ENCODE measurements at regions not wholly inside any gene's neighbourhood (a gene's known extent, or its start where the extent isn't known, plus 50 kb on each side); places are given as distances from the start of the nearest gene placed in this dataset.

- TF ChIP-seq POLR2A (IDR thresholded peaks at IDR 0.05) (no peak), CTCF (IDR thresholded peaks at IDR 0.05) (no peak)
- WGBS, 4 donors, result 66 to 87% (median 77%) methylated on average over 2 of the region's 2 CpGs
- Histone ChIP-seq H3K27me3 (no peaks in the 10 kb centered on the region), H3K9me3 (replicated peaks in 1 of 3) (no peaks in the 10 kb centered on the region), H3K4me1 (replicated peaks in 1 of 2) (no peaks in the 10 kb centered on the region), H3K27ac (no peak overlapping the region), H3K36me3 (replicated peaks in 1 of 2) (no peaks in the 10 kb centered on the region), H3K4me3 (no peak overlapping the region)
- intact Hi-C loops (cut with DNase I), result no loop called here
- no peak for DNase-seq
These were observed 542.7 kb upstream of the NR3C2 start for GRCh38 chr4:148984951-148985350.

- Histone ChIP-seq H3K27ac (no peak overlapping the region), H3K4me3 (no peak overlapping the region), H3K27me3 (no peaks in the 10 kb centered on the region), H3K4me1 (replicated peaks in 1 of 2) (no peaks in the 10 kb centered on the region), H3K36me3 (replicated peaks in 1 of 2) (no peaks in the 10 kb centered on the region), H3K9me3 (replicated peaks in 1 of 3) (no peaks in the 10 kb centered on the region)
- intact Hi-C loops (cut with DNase I), result no loop called here
- WGBS, 4 donors, result 59 to 67% (median 63%) methylated on average over 4 of the region's 4 CpGs
- TF ChIP-seq CTCF (IDR thresholded peaks at IDR 0.05), result no peak
- no peak for TF ChIP-seq POLR2A (IDR thresholded peaks at IDR 0.05)
- no peak for DNase-seq
These were observed 540.0 kb upstream of the NR3C2 start for GRCh38 chr4:148982200-148982599.

- H3K9me3 ChIP-seq (replicated peaks in 1 of 3), result no peaks in the 10 kb centered on the region
- H3K4me3 ChIP-seq, result no peak overlapping the region
- no peak overlapping the region for H3K27ac ChIP-seq
- no peaks in the 10 kb centered on the region for H3K4me1 ChIP-seq (replicated peaks in 1 of 2)
- intact Hi-C loops (cut with DNase I), result no loop called here
- no peak for DNase-seq
- H3K27me3 ChIP-seq, result no peaks in the 10 kb centered on the region
- TF ChIP-seq CTCF (IDR thresholded peaks at IDR 0.05) (no peak), POLR2A (IDR thresholded peaks at IDR 0.05) (no peak)
- H3K36me3 ChIP-seq (replicated peaks in 1 of 2), result no peaks in the 10 kb centered on the region
These were observed 538.7 kb upstream of the NR3C2 start for GRCh38 chr4:148980782-148981480.

GRCh38 chr4:148978301-148978700 lies 536.1 kb upstream of the NR3C2 start:
- Histone ChIP-seq H3K4me1 (replicated peaks in 1 of 2) (no peaks in the 10 kb centered on the region), H3K4me3 (no peak overlapping the region), H3K27ac (no peak overlapping the region), H3K27me3 (no peaks in the 10 kb centered on the region), H3K9me3 (replicated peaks in 1 of 3) (no peaks in the 10 kb centered on the region), H3K36me3 (replicated peaks in 1 of 2) (no peaks in the 10 kb centered on the region)
- DNase-seq, result no peak
- WGBS, 4 donors, result 78 to 83% (median 81%) methylated on average over 3 of the region's 3 CpGs
- intact Hi-C loops (cut with DNase I), result no loop called here
- TF ChIP-seq POLR2A (IDR thresholded peaks at IDR 0.05) (no peak), CTCF (IDR thresholded peaks at IDR 0.05) (no peak)
